ENCODE measurements at regions not wholly inside any gene's neighbourhood (a gene's known extent, or its start where the extent isn't known, plus 50 kb on each side); places are given as distances from the start of the nearest gene placed in this dataset.

GRCh38 chr21:43276811-43277210 is 108.0 kb downstream of the CRYAA start:
- no peak overlapping the region for H2AFZ ChIP-seq (ENCODE audit: low read length)
- ChIA-PET POLR2A (ENCODE audit: partially characterized antibody) (interaction anchor here (0.8 to 0.9 kb wide), 2 partner anchors 10 to 19 kb away, joined by 3 read pairs; no protein-coding TSS in a partner anchor), CTCF (ENCODE audit: partially characterized antibody) (interaction anchor here (1.1 to 2.2 kb wide), 5 partner anchors 9 to 334 kb away, joined by 3 to 11 read pairs (median 5); no protein-coding TSS in a partner anchor)
- no peaks in the 10 kb centered on the region for H3K79me1 ChIP-seq (ENCODE audit: low read depth, low read length)
- H2BK12ac ChIP-seq (ENCODE audit: low read depth, low read length): no peak overlapping the region
- H3K4ac ChIP-seq (replicated peaks; ENCODE audit: insufficient read length, low read depth, low read length): no peak overlapping the region
- no peak overlapping the region for H3K9ac ChIP-seq (replicated peaks in 1 of 4; ENCODE audit: extremely low read depth in 1 of 4, low read depth in 3 of 4, low read length in 3 of 4)
- H2AK5ac ChIP-seq (ENCODE audit: low read depth, low read length): no peak overlapping the region
- H3K27ac ChIP-seq (ENCODE audit: low read depth, low read length): no peak overlapping the region
- H4K8ac ChIP-seq (ENCODE audit: extremely low read depth, insufficient read depth, low read length): no peak overlapping the region
- H4K5ac ChIP-seq (ENCODE audit: insufficient read length, low read depth, low read length): no peak overlapping the region
- H3K27me3 ChIP-seq (replicated peaks in 1 of 4; ENCODE audit: control insufficient read depth in 3 of 4, extremely low read depth in 1 of 4, insufficient read depth in 3 of 4, low read length in 3 of 4): no peaks in the 10 kb centered on the region; a peak in 1 of 7 replicates
- H2BK5ac ChIP-seq (ENCODE audit: low read depth, low read length): no peak overlapping the region; the same call in 1 of the 2 replicates
- H3K56ac ChIP-seq (replicated peaks; ENCODE audit: insufficient read length, low read depth, low read length): no peak overlapping the region
- 77% methylated on average over 16 of the region's 16 CpGs; no CpG with 5 or more reads in 1 of the 2 experiments for WGBS, 2 experiments (ENCODE audit: extremely low coverage in 1 of 2, insufficient coverage in 1 of 2, insufficient read length in 1 of 2, insufficient replicate concordance in 2 of 2, low coverage in 1 of 2, low lambda C conversion rate in 2 of 2, missing lambda C conversion rate in 1 of 2)
- H3K4me3 ChIP-seq (ENCODE audit: extremely low read depth in 1 of 4, insufficient read depth in 2 of 4, low read depth in 3 of 4, low read length in 4 of 4): no peak overlapping the region
- no peak overlapping the region for H3K4me2 ChIP-seq (ENCODE audit: insufficient read depth in 1 of 2, low read depth in 2 of 2, low read length in 2 of 2)
- DNase-seq (ENCODE audit: low read depth in 1 of 2, low spot score in 2 of 2): no peak
- no peak overlapping the region for H2BK15ac ChIP-seq (ENCODE audit: low read length)
- H2BK20ac ChIP-seq (ENCODE audit: low read length): 0 out of 2 replicates have a peak overlapping the region, but pooled peaks have one; percentile 55
- H3K14ac ChIP-seq (ENCODE audit: insufficient read length): no peak overlapping the region
- H2BK120ac ChIP-seq (replicated peaks; ENCODE audit: low read depth, low read length): no peak overlapping the region
- H3K23me2 ChIP-seq (ENCODE audit: low read depth, low read length): no peaks in the 10 kb centered on the region
- no peak overlapping the region for H3K18ac ChIP-seq (ENCODE audit: extremely low read depth, low read length)
- TF ChIP-seq E2F6 (IDR thresholded peaks at IDR 0.05): no peak
- TF ChIP-seq JUND (IDR thresholded peaks at IDR 0.05; ENCODE audit: low read length): no peak
- no peak for TF ChIP-seq TEAD4 (IDR thresholded peaks at IDR 0.05; ENCODE audit: low read depth, low read length)
- TF ChIP-seq CHD1 (IDR thresholded peaks at IDR 0.05; ENCODE audit: low read depth, low read length): no peak
- no peak overlapping the region for H3K23ac ChIP-seq (ENCODE audit: insufficient read length)
- no peaks in the 10 kb centered on the region for H4K20me1 ChIP-seq (replicated peaks in 1 of 2; ENCODE audit: control insufficient read depth in 1 of 2, insufficient read depth in 2 of 2, low read length in 2 of 2)
- no peaks in the 10 kb centered on the region for H3K36me3 ChIP-seq (ENCODE audit: control insufficient read depth in 2 of 4, insufficient read depth in 4 of 4, low read length in 3 of 4)
- H4K91ac ChIP-seq (replicated peaks; ENCODE audit: insufficient read length, low read length): no peak overlapping the region
- no peaks in the 10 kb centered on the region for H3K9me3 ChIP-seq (ENCODE audit: insufficient read depth in 2 of 2, low read depth in 1 of 2, low read length in 1 of 2)
- FAIRE-seq: no peak
- H3K4me1 ChIP-seq (replicated peaks in 1 of 4; ENCODE audit: control insufficient read depth in 3 of 4, insufficient read depth in 4 of 4, low read length in 3 of 4): peaks cover 0 to 25% (median 13%) of the 10 kb centered on the region in 4 experiments; a peak in 6 of 7 replicates
- no peaks in the 10 kb centered on the region for H3K79me2 ChIP-seq (ENCODE audit: control insufficient read depth in 1 of 2, insufficient read depth in 2 of 2, low read length in 2 of 2)

Data from H1 (cell line).